Type B pancreatic cell (in vitro differentiated cells): ENCODE measurements at regions not wholly inside any gene's neighbourhood (a gene's known extent, or its start where the extent isn't known, plus 50 kb on each side); places are given as distances from the start of the nearest gene placed in this dataset.

Source experiments
- DNase-seq: peaks from one replicate; pipeline ENCODE4 v3.0.0; 2021; ENCODE audit warnings: mixed read lengths; ENCODE audit not compliant: unreplicated experiment; ENCODE audit errors: extremely low spot score
- H3K27ac Mint-ChIP-seq: 2 replicates; pipeline ENCODE4 v1.8.0; 2021; ENCODE audit warnings: mild to moderate bottlenecking, mixed read lengths
- H3K27me3 Mint-ChIP-seq: 2 replicates; pipeline ENCODE4 v1.8.0; 2021; ENCODE audit warnings: mixed read lengths
- H3K36me3 Mint-ChIP-seq: 2 replicates; pipeline ENCODE4 v1.8.0; 2021; ENCODE audit warnings: mixed read lengths
- H3K4me1 Mint-ChIP-seq: one replicate; pipeline ENCODE4 v1.8.0; 2021; ENCODE audit warnings: mixed read lengths; ENCODE audit not compliant: unreplicated experiment
- H3K4me3 Mint-ChIP-seq: 2 replicates; pipeline ENCODE4 v1.8.0; 2021; ENCODE audit warnings: mild to moderate bottlenecking, mixed read lengths
- H3K9me3 Mint-ChIP-seq: 2 replicates; pipeline ENCODE4 v1.8.0; 2021; ENCODE audit warnings: mixed read lengths
- CTCF ChIP-seq: fragments of 200-600 bp; sonication (generic); conservative IDR thresholded peaks from 2 replicates; pipeline ENCODE4 v1.5.0; 2021; ENCODE audit warnings: antibody characterized with exemption, mild to moderate bottlenecking

- Mint-ChIP-seq H3K4me1 (peaks cover 4% of the 10 kb centered on the region), H3K9me3 (peaks cover 6% of the 10 kb centered on the region), H3K27ac (no peak overlapping the region), H3K4me3 (no peak overlapping the region), H3K36me3 (peaks cover 4% of the 10 kb centered on the region), H3K27me3 (no peaks in the 10 kb centered on the region)
- DNase-seq = no peak
- no peak for TF ChIP-seq CTCF
These were observed 637.8 kb upstream of the WWC1 start for GRCh38 chr5:167653645-167654106.

- no peak for TF ChIP-seq CTCF
- no peak overlapping the region for H3K4me3 Mint-ChIP-seq
- no peak for DNase-seq
- H3K4me1 Mint-ChIP-seq = peaks cover 4% of the 10 kb centered on the region
- no peak overlapping the region for H3K27ac Mint-ChIP-seq
- H3K36me3 Mint-ChIP-seq = peaks cover 4% of the 10 kb centered on the region
- H3K9me3 Mint-ChIP-seq = peaks cover 6% of the 10 kb centered on the region
- no peaks in the 10 kb centered on the region for H3K27me3 Mint-ChIP-seq
These were observed 634.4 kb upstream of the WWC1 start for GRCh38 chr5:167657016-167657415.

DNA sequence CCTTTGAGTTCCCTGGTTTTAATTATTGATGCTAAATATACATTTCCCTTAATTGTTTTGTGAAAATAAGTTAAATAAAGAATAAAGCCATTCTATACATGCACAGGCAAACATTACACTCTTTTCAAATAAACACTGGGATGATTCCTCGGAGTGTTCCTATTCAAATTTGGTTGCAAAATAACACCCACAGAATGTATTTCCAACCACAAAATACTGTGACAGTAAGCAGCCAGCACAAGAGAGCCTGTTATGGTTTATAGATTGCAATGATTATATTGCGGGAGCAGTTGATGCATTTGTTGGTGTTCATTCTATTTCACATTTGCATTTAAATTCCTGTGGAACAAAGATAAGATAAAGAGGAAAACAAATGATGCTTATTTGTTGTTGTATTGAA, 632.6 kb upstream of the WWC1 start:
- Mint-ChIP-seq H3K4me3 (no peak overlapping the region), H3K36me3 (no peaks in the 10 kb centered on the region), H3K4me1 (peaks cover 4% of the 10 kb centered on the region), H3K9me3 (no peaks in the 10 kb centered on the region), H3K27me3 (no peaks in the 10 kb centered on the region), H3K27ac (no peak overlapping the region)
- TF ChIP-seq CTCF = no peak
- no peak for DNase-seq

DNA sequence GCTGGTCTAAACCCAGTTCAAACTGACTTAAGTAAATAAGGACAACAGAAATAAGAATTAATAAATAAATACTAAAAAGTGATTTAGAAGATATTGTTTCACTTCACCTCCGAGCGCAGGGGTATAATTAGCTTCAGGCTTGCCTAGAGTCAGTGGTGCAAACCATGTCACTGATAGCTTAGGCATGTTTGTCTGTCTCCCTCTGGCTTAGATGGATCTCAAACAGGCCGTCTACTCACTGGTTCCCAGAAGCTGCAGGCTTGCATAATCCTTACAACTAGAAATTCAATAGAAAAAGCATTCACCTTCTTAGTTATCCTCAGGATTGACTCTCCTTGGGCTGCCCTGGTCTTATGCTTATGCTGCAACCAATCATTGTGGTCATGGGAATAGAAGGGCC, 629.8 kb upstream of the WWC1 start:
- peaks cover 8% of the 10 kb centered on the region for H3K4me1 Mint-ChIP-seq
- no peak overlapping the region for H3K27ac Mint-ChIP-seq

GRCh38 chr5:167664222-167664804, 627.1 kb upstream of the WWC1 start:
- no peaks in the 10 kb centered on the region for H3K36me3 Mint-ChIP-seq
- TF ChIP-seq CTCF = no peak

More for the DNA sequence above, 629.8 kb upstream of the WWC1 start:
- TF ChIP-seq CTCF = no peak
- H3K36me3 Mint-ChIP-seq = no peaks in the 10 kb centered on the region
- no peaks in the 10 kb centered on the region for H3K9me3 Mint-ChIP-seq
- no peaks in the 10 kb centered on the region for H3K27me3 Mint-ChIP-seq
- no peak overlapping the region for H3K4me3 Mint-ChIP-seq
- no peak for DNase-seq

More at GRCh38 chr5:167664222-167664804, 627.1 kb upstream of the WWC1 start:
- DNase-seq = no peak
- H3K4me1 Mint-ChIP-seq = peaks cover 8% of the 10 kb centered on the region
- no peak overlapping the region for H3K4me3 Mint-ChIP-seq
- H3K9me3 Mint-ChIP-seq = no peaks in the 10 kb centered on the region
- H3K27me3 Mint-ChIP-seq = no peaks in the 10 kb centered on the region
- H3K27ac Mint-ChIP-seq = no peak overlapping the region
